Activated CD4-positive, alpha-beta T cell treated with anti-CD3 and anti-CD28 coated beads, Interleukin-2, amount 50 U/mL, for 1 hour (primary cell): ENCODE measurements at regions not wholly inside any gene's neighbourhood (a gene's known extent, or its start where the extent isn't known, plus 50 kb on each side); places are given as distances from the start of the nearest gene placed in this dataset.

Source experiments
- DNase-seq: peaks from one replicate; pipeline ENCODE4 v3.0.0-alpha.2; 2020

DNA sequence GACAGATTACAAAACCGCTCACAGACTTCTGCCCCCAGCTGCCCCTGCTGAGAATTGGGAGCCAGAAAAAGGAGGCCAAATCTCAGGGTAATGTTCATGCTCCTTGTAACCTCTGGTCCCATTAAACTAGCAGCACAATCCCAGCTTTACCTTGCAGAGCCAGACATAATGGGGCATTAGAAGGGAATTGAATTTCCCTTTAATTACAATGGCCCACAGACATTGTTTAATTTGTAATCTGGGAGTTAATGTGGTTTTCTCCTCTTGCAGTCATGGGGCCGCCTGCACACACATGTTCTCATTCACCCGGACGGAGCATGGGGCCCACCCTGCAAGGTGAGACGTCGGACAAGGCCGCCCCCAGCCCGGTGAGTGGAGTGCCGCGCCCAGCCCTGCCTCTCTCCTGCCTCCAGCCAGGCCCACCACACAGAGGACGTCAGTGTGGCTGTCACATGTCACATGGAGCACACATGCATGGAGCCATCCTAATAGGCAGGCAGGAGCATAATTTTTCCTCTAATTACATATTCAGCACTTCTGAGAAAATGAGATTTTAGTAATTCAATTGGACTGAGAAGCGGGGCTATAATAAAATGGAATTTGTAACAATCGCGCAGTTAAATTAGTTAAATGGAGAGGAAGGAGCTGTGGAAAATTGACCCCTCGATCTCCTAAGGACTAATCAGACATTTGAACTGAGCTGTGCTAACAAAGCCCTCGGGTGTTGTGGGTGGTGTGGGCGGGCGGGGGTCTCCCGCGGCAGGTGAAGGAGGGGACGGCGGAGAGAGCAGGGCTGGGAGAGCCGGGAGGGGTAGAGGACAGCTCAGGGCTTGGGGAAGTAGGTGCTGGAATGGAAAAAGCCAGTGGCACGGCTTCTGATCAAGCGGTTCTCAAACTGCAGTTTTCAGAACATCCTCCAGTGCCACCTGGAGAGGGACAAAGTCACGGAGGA, 87.7 kb downstream of the ENGASE start:
- DNase-seq: no peak

DNA sequence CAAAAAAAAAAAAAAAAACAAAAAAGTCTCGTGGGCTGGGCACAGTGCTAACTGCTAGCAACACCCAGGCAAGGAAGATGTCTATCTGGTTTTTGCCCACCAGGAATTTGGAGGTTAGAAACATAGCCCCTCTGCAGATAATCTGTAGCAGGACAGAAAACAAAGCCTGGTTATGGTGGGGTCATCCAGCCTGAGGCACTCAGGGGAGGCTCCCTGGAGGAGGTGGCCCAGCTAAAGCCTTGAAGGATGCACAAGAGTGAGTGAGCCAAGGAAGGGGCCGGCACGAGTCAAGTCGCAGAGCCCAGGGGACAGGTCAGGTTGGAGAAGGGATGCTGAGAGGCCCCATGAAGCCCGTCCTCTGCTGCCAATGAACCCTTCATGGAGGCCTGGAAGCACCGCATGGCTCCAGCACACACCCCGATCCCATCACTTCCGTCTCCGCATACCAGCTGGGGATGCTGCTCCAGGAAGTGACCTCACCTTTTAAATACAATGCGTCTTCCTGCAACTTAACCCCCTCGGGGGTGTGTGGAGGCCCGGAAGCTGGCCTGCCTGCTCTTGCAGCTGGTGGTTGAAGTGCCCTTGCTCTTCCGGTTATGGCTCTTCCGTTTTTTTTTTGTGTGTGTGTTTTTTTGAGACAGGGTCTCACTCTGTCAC, 86.5 kb downstream of the ENGASE start:
- no peak for DNase-seq

DNA sequence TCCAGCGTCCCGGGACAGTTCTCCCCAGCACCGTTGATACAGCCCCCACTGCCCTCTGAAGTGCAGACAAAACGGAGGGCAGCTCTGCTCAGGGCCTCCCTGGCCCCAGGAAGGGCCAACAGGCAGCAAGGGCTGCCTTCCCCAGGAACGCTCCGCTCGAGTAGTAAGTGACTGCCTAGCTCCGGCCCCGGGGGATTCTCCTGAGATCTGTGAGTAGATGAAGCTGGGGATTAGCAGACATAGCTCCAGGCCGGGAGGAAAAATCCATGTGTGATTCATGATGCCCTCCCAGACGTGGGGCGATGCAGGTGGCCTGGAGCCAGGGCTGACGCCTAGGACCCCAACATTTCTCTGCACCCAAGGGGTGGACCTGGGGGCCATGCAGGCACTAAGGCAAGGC, 85.3 kb downstream of the ENGASE start:
- DNase-seq: no peak

DNA sequence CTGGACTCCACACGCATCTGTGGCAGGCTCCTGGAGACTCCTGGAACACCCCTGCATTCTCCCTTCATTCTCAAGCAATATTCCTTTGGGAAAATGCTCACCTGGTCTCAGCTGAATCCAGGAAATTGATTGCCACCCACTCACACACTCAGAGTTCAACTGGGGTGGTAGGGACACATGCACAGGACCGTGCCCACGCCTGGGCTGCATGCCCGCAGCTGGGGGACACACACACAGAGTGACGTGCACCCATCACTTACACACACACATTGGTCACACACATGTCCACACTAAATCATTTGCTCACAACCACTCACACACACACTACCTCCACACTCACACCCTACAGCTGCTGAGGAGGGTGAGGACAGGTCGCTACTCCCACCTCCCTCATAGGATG, 84.8 kb downstream of the ENGASE start:
- no peak for DNase-seq

DNA sequence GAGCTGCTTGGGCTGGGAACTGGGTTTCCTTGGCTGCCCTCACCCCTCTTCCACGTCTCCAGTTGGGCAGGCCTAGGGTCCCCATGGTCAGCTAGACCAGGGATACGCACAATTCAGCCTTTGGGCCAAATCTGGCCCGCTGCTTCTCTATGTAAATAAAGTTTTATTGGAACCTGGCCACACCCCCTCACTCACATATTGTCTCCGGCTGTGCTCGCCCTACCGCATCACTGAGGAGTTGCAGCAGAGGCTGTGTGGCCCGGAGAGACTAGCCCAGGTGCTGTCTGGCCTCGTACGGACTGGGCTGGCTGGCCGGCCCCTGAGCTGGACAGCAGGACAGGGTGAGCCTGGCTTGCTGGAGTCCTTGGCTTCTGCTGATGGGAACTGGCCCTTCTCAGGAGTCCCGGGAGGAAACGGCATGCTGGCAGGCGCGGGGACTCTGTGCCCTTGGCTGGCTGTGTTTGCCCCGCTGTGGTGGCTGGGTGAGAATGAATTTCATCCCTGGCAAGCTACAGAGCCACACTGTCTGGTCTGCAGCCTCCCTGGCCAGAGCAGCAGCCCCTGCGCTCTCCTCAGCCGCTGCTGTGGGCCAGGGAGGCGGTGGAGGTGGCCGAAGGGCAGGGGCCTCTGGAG, 82.0 kb downstream of the ENGASE start:
- no peak for DNase-seq

DNA sequence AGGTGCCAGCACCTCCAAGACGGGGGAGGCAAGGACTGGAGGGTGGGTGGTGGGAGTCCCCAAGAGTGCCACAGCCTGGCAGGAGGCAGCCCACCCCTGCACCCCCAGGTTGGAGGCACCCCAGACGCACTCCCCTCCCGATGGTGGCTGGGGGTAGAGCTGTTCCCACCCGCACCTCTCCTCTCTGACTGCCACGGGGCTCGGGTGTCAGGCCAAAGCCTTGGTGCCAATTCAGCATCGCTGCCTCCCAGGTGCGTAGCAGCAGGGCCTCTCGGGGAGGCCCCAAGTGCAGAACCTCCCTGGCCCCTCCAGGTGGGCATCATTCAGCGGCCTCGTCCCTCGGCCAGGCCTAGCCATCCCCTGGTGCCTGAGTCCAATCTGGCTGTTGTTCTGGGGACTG, 81.1 kb downstream of the ENGASE start:
- DNase-seq: no peak

DNA sequence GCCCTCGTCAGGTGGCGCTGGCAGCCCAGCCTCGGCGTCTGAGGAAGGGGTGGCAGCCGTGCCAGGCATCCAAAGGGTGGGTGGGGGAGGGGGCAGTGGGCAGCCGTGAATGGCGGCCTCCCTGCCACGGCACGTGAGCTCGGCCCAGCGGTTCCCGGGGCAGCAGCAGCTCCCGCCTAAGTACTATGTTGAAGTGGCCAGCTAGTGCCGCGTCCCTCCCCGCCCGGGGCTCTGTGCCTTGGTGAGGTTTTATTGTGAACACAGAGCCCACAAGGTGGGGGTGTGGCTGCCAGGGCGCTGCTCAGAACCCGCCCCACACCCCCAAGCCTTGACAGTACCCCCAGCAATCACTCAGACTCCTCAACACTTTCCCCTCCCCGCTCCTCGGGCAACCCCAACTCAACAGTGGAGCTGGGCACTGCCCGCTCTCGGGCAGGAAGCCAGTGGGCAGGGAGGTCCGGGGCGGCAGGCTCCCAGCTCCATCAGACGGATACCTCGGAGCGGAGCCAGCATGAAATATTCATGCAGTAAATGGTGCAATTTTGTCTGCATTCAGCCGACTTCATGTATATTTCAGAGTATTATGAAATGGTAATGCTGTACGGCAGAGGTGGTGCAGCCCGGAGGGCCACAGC, 80.4 kb downstream of the ENGASE start:
- DNase-seq: no peak

DNA sequence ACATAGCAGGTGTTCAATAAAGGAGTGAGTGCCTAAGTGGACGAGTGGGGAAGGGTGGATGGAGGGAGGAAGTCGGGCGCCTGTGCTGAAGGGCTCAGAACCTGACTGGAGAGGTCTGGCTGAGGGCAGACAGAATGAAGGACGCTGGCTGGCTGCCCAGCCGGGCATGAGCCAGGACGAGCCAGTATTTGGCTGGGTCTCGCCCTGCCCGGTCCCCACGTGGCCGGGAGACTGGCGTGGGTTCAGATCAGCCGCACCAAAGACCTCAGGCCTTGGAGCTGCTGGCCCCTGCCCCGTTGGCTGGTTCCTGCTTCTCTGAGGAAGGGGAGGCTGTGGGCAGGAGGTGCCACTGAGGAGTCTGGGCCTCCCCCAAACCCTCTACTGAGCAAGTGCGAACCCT, 79.8 kb downstream of the ENGASE start:
- DNase-seq: no peak

DNA sequence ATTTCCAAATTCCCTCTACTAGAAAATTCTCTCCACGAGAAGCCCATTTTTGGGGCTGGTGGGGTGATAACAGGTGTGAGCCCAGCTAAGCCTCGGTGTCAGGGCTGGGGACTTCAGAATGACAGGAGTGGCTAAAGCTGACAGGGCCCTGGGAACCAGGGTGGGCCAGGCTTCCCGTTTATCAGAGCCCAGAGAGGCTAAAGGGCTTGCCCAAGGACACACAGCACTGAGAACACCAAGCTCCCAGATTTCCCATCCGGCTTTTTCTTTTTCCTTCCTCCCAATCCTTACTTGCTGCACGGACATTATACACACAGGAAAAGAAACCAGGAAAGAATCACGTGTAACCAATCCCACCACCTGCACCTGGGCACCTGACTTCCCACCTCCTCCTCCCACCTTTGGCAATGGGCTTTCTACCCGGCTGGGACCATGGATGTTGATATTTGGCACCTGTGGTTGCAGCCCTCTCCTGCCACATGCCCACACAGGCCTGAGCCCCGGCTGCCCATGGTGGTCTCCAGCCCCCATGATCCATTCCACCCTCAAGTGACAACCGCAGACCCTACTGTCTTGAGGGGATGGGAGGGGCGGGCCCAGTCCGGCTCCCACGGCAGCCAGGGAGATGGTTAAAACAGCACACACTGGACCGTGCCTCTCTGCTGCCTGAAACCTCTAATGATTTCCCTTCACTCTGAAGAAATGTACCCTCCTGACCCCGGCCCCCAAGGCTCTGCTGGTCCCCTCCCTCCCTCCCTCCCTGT, 78.9 kb downstream of the ENGASE start:
- DNase-seq: no peak

DNA sequence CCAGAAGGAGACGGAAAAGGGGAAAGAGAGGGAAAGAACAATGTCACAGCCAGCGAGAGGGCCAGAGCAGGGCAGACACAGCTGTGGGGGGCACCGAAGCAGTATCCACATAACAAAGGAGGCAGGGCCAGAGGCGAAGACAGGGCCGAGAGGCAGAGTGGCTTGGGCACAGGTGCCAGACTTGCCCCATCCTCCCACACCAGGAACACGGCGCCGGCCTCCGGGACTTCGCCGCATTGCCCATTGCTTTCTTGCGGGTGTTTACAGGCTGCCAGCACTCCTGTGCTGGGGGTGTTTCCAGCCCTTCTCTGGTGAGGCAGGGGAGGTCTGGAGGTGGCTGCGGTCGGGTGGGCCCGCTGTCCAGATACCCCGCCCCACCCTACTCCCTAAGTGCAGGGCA, 78.0 kb downstream of the ENGASE start:
- no peak for DNase-seq

DNA sequence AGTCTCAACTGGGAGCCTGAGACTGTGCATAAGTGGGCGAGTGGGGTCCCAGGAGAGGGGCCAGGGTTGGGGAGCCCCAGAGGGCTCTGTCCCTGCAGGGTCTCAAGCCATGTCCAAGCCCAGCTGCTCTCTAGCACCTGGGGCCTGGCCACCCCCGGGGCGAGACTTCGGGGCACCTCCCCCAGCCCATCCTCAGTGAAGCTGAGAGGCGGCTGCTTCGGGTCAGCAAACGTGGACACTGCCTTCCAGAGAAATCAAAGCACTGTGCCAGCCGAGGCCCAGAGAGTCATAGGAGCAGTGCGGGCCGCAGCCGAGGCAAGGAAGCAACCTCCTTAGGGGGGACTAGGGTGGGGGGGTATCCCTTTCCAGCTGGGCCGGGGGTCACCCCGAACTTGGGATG, 77.5 kb downstream of the ENGASE start:
- no peak for DNase-seq

DNA sequence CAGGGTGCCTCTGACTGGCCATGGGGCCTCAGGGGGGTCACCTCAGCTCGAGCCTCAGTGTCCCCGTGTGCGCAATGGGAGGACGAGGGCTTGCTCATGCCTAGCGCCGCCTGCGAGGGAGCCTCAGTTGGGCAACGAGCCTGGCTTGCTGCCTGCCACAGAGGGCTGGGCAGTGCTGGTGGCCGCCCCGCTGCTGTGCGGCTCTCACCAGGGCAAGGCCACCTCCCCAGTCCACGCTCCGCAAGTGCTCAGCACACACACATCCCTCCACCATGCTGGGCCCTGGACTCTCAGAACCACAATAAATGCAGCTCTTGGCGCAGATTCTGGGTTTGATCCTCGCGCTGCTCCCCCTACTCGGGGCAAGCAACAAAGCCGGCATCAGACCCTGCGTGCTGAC, 76.2 kb downstream of the ENGASE start:
- DNase-seq: no peak

DNA sequence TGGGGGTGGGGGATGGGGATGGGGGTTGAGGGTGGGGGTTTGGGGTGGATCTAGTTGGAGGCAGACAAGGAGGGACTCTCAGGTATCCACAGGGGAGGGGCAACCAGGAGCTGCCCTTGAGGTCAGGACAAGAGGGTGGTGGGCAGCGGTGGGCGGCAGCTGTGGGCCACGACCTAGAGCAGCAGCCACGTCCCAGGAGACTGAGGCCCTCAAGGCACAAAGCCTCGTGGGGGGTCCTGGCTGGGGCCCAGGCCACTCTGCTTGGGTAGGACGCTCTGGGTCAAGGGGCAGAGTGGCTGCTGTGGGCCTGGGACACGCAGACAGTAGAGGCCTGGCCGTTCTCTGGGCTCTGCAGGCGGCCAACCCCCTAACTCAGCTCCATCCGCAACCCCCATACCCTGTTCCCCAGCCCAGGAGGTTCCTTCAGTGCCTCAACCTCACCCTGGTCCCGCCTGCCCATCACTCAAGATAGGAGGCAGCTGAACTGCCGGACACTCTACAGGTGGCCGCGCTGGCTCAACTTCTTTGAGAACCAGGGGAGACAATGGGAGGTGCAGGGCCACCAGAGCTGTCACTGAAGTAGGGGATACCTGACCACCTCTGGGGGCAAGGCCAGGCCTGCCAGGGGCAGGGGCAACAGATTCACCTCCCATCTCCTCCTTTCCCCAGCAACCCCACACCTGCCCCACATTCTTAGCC, 75.6 kb downstream of the ENGASE start:
- DNase-seq: no peak

DNA sequence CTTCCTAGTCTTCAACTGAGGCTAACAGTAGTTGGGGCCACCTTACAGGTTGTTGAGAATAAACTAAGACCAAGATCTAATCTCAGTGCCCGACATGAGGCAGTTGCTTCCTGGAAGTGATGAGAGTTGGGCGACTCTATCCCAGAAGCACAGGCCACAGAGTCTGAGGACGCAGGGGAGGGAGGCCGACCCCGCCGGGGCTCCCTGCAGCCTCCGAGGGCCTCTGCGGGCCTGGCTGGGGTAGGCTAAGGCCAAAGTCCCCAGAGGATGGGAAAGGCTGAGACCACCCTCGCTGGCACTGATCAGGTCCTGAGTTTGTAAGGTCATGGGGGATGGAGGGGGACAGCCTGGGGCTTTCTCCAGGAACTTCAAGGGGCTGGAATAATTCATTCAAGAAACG, 74.0 kb downstream of the ENGASE start:
- DNase-seq: no peak

DNA sequence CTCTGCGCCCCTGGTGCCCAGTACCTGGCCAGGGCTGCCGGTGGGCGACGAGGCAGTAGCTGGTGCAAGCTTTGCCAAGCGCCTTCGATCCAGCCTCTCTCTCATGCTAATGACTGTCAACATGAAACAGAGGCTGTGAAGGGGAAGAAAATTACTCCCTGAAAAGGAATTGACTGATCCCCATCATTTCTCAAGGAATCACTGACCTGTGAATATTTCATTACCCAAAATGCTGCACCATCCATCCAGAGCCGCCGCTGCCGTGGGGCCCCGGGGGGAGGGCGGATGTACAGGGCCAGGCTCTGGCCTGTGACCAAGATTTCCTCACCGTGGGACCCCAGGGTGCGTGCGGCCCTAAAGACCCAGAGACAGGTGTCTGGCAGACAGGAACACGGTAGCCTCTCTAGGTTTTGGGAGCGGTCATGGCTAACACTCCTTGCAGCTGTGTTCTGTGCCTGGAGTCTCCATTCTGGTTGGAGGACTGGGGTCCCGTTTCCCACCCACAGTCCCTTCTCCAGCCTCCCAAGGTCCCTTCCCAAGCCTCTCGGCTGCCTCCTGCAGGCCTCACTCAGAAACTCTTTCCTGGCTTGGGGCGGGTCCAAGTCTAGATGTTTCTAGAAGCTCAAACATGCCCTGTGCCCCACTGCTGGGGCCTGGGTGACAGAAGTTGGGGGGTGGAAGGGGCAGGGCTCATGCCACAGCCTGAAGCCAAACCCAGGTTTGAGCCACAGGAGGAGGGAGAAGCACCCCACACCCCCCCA, 73.3 kb downstream of the ENGASE start:
- no peak for DNase-seq

DNA sequence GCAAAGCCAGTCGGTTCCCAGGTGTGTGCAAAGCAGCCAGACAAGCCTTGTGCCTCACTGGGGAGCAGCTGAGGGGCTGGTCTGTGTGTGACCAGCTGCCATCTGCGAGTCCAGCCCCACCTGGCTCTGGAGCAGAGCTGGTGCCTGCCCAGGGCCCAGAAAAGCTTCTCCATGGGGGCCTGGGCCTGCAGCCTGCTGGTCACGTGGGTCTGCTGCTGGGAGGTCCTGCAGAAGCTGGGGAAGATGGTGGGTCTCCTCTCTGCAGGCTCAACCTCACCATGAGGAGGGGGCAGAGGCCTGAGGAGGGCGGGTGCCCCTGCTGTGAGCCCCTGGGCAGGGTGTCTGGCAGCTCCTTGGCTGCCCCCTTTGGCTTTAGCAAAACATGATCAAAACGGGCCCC, 71.9 kb downstream of the ENGASE start:
- no peak for DNase-seq

DNA sequence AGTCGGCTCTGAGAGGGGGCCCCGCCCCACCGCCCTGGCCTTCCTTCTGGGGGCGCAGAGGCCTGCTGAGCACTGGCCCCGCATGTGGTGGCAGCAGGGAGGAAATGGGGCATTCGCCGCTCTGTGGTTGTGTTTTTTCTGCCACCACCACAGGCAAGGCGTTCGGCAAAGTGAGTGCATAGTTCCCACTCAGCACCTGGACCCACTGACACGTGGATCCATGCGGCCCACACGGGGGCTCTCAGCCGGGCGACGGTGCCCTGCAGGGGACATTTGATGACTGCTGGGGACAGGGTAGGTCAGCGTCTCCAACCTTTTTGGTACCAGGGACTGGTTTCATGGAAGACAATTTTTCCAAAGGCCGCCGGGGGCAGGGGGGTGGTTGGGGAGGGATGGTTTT, 70.9 kb downstream of the ENGASE start:
- DNase-seq: no peak

DNA sequence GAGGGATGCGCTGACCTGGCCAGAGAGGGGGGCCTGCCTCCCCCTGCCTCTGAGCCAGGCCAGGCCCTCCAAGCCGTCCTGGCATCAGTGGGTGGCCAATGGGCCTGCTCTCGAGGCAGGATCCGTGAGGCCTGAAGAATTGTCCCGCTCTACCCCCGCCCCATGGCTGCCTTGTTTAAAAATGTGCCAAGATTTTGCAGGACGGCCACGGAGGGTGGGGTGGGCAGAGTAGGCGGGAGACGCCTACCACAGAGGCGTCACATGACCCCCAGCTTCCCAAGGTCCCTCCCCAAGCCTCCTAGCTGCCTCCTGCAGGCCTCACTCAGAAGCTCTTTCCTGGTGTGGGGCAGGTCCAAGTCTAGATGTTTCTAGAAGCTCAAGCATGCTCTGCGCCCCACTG, 69.5 kb downstream of the ENGASE start:
- no peak for DNase-seq

DNA sequence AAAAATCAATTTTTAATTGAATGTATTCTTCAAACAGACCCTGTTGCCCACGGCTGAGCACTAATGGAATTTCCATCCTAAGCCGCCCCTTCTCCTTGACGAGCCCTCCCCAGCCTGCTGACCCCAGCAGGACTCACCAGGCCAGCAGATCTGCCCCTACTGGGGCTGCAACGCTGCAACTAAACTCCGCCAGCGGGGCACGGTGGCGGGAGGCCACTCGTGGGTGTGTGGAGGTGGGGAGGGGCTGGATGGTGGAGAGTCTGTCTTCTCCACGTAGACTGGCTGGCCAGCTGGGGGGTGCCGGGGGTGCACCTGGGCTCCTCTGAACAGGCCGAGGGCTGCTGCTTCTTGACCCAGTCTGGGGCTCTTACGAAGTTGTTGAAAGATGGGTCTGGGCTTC, 67.8 kb downstream of the ENGASE start:
- DNase-seq: no peak

DNA sequence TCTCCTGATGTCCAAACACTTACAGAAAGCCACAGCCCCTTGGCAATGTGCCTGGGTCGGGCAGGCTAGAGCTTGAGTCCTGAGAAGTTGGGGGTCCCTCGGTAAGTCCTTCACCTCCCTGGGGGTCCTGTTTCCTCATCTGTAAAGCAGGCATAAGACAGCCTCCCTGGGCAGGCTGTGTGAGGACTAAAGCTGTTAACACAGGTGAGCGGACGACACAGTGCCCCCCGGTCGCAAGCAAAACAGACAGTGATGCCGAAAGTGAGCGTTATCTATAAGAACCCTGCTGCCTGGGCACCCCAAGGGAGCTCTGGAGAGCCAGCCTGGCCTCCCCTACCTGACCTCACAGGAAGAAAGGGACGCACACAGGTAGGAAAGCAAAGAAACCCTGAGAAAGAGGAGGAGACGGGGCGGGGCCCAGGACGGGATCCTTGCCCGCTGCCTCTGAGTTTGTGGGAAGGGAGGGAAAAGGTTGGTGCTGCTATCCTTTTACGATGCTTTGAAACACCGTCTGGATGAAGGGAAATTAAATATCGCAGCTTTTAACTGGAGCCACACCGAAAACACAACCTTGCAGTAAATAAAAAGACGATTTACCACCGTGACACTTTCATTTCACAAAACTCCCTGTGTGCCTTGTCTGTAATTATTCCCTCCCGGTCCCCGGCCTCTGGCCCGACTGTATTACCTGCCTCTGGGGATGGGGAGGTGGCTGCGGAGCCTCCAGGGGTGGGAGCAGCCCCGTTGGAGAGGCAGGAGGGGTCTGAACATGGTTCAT, 67.1 kb downstream of the ENGASE start:
- no peak for DNase-seq

DNA sequence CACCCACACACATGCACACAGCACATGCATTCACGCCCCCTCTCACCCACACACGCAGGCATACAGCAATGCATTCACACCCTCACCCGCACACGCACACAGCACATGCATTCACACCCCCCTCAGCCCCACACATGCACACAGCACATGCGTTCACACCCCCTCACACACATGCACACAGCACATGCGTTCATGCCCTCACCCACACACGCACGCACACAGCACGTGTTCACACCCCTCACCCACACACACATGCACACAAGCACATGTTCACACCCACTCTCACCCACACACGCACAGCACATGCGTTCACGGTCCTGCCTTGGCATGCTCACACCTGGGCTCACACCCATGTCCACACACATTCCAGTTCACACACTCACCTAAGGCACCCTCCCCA, 64.2 kb downstream of the ENGASE start:
- no peak for DNase-seq
